NOMO-1 (cell line): ENCODE measurements at regions not wholly inside any gene's neighbourhood (a gene's known extent, or its start where the extent isn't known, plus 50 kb on each side); places are given as distances from the start of the nearest gene placed in this dataset.
"Not testable (repeated sequence)": the region's sequence is repeated elsewhere in the genome, so short reads cannot be mapped to it uniquely, and the experiment has no call there.

ENCODE experiments used
- DNase-seq, 2 experiments: peaks; one replicate each; lab custom pipeline; 2025; ENCODE audit not compliant: unreplicated experiment in 2 of 2; lab: John Stamatoyannopoulos, UW

DNA sequence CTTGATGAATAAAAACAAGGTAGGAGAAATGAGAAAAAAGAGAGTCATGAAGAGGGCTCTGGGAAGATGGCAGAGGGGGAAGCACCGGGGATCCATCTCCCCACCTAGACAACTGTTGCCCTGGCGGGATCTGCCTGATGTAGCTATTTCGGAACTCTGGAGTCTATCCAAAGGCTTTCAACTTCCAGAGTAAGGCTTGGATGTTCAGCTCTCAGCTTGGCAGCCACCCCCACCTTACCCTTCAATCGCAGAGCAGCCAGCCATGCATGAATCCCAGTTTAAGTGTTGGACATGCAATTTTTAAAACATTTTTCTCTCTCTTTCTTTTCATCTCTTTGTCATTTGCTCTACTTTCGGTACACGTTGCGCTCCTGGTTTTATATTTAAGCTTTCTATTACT lies 275.9 kb upstream of the EXOC2 start:
- DNase-seq: no peak

- DNase-seq: no peak
These were observed 274.8 kb upstream of the EXOC2 start for GRCh38 chr6:967701-968100.

- DNase-seq: no peak
These were observed 272.4 kb upstream of the EXOC2 start for GRCh38 chr6:965343-965742.

DNA sequence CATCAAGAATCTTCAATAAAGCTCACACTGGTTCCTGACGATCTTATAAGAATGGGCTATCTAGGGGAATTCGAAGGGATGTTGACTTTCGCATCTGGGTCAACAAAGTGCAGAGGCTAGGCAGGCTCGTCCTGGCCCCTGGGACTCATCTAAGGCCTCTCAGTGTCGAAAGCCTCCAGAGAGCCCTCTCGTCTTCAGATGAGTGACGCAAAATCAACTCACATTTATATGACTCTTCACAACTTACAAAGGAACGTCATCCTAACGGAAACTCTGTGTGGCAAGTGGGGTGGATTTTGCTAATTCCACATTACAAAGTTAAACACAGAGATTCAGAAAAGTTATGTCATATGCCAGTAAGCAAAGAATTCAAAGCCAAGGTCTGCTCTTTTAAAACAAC lies 270.5 kb upstream of the EXOC2 start:
- DNase-seq: no peak

- no peak for DNase-seq
These were observed 268.5 kb upstream of the EXOC2 start for GRCh38 chr6:961407-961960.

DNA sequence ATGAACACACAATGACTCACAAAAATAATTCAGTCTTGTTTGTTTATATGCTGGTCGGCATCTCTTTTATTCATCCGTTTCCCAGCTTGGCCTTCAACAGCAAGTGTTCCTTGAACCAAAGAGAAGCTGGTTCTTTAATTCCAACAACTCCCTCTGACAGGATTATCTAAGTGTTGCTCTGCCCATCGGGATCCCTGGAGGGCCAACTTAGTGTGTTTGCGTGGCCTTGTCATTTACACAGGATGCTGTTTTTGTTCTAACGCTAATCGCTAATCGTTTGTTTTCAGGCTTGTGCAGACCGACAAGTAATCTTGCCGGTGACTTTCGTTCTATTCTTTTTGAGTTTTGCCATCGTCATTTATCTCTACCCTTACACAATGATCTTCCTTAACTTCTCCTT lies 267.4 kb upstream of the EXOC2 start:
- no peak for DNase-seq

- no peak for DNase-seq
These were observed 265.5 kb upstream of the EXOC2 start for GRCh38 chr6:958488-958887.

DNA sequence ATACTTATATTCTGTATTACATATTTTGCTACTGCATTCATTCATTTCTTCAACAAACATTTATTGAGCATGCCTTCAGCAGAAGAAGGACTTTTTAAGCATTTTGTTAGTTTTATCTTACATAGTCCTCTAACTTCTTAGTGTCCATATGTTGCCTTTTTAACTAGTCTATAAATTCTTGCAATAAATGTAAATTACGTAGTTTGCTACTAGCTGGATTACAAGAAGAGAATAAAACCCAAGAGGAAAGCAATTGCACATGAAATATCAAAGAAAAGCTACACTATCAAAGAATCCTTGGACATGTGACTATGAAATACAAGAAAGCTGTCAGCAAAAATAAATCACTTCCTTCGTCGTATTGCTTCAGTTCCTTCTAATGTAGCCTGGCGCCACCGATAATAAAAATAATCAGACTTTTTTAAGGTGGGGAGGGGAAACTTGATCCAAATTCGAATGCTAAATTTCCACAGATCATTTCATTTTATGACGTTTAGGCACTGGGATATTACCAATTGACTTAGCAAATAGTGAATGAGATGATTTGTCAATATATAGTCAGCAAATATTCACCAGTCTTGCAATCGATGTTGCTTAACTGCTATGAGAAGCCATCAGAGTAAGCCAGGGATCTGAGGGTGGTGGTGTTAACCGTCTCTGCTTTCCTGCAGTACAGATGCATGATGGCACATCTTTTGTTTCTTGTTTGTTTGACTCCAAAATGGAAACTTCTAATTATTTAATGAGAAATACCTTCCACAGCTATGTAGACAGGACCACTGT lies 258.7 kb upstream of the EXOC2 start:
- peak in 1 of 2 experiments; percentile 12 for DNase-seq

- no peak for DNase-seq
These were observed 254.4 kb upstream of the EXOC2 start for GRCh38 chr6:947235-947934.

DNA sequence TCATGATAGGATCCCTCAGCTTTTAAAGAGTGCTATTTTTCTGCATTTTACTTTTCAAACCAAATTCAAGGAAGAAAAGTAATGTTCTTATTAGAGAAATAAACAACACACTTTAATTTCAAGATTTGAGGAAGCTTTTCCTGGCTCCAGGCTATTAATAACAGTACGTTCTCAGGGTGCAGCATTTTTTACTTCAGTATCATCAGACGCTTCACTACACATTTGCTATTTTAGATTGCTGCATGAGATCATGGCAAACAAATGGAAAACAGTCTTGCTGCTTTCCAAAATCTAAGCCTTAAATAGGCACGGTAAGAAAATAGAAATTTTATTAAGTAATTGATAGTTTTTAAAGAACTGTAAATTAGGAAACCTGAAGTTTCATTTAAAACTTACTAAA lies 253.6 kb upstream of the EXOC2 start:
- no peak for DNase-seq

DNA sequence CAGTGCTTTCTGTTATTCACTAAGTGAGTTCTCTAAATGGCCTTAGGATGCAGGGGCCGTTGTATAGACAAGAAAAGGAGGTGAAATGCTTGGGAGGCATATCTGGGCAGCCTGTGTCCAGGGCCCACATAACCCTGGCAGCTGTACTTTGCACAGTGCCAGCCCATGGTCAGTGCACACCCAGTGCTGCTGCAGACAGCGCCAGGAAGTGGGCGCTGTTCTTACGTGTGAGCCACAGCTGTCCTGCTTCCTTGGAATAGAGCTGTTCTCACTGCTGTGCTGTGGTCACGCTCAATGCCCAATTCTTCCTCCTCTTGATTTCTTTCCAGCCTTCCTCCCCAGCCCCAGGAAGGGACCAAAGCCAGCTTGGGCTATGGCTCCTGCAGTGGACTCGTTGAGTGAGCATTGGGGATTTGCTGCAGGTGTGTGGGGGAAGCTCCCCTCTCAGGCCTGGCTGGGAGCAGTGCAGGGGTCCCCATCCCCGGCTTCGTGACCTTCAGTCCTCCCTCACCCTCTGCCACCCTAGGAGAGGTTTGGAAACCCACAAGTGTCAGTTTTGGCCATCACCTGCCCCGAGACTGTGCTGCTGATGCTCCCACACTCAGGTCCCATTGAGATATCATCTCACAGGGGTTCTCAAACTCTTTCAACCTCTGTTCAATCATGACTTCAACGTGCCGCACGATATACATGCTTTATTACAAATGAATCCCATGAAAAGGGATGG lies 246.8 kb upstream of the EXOC2 start:
- DNase-seq: no peak

DNA sequence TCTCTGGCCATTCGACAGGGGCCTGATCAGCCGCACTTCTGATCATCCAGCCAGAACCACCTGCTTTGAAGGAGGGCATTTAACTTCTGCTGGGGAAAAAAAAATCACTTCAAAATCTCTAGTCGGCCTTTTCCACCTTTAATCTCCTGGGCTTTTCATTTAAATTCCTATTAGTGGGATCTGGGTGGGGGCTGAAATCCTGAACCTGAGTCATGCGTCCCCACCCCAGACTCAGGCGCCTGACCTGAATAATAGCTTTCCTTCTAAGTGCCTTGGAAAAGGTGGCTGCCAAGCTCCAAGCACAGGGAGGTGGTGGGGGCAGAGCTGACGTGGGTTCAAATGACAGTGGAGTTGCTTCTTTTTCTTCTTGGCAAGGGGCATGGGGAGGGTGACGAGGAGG lies 246.0 kb upstream of the EXOC2 start:
- DNase-seq: no peak

DNA sequence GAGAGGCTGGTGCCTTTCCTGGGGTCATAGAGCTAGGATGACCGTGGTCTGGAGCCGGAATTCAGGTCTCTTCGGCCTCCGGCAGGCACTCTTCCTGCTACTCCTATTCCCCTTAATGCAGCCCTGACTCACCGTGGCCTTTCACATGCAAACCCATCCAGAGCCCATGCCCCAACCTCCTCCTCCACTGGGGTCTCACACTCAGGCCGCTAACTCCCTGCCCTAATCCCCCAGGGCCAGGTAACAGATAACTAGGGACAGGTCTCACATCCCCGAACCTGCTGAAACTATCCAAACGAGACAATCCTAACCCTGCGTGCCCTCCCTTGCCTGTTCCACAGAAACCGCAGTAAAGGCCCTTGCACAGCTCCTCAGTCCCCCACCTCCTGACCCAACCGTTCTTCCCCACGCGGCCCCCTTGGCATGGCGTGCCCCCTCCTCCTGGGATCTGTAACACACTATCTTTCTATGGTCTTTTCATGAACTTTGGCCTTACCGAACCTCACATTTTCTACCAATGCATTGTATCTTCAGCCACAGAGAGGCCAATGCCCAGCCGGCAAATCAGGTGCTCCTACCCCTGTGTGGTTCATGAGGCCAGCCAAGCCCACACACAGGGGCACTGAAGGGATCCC lies 245.4 kb upstream of the EXOC2 start:
- DNase-seq: no peak

DNA sequence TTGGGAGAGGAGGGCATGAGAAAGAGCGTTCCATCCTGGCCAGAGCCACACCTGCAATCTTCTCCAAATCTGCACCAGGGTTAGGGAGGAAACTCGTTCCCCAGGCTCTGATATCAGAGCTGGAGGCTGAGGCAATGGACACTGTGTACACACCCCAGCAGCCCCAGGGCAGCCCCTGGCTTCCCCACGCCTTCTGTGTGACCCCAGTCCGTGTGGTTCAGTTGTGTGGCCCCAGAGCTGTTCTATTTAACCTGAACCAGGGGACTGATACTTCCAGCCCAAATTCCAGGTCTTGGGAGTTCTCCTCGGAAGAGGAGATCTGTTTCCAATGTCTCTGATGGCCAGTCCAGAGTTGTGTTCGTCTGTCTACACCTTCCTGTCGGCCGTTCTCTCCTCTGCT lies 242.6 kb upstream of the EXOC2 start:
- no peak for DNase-seq

DNA sequence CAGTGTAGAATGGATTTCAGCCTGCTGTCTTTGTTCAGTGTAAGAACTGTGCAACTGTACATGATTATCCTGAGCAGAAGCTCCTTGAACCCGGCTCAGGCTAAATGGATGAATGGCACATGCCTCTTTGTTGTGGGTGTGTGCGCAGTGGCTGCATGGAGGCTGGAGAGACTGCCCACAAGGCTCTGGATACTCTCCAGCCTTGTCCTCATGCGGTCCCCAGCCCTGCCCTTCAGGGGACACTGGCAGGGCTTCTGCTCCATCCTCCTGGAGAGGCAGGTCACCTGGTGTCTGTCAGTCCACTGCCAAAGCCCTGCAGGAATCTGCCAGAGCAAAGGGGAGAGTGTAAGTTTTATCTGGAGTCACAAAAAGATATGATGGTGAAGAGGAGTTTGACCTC lies 241.7 kb upstream of the EXOC2 start:
- no peak for DNase-seq

DNA sequence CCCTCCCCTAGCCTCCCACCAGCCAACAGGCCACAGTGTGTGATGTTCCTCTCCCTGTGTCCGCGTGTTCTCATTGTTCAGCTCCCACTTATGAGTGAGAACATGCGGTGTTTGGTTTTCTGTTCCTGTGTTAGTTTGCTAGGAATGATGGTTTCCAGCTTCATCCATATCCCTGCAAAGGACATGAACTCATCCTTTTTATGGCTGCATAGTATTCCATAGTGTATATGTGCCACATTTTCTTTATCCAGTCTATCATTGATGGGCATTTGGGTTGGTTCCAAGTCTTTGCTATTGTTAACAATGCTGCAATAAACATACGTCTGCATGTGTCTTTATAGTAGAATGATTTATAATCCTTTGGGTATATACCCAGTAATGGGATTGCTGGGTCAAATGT lies 239.0 kb upstream of the EXOC2 start:
- DNase-seq: not testable (repeated sequence)

DNA sequence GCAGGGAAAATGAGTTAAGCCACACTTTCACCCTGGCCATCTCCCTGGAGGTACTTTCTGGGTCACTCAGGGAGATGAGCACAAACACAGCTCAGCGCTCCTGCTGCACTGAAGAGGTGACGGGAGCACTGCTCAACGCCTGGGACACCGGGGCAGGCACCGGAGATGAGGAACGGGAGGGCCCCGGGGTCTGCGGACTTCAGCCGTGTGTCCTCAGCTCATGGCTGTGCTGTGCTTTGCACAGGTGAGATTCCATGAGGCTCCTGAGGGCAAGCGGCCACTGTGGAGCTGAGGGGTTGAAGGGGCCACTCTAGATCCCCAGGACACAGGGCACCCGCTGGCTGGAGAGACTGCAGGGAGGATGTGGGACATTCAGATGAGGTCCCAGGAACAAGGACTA lies 234.2 kb upstream of the EXOC2 start:
- no peak for DNase-seq

DNA sequence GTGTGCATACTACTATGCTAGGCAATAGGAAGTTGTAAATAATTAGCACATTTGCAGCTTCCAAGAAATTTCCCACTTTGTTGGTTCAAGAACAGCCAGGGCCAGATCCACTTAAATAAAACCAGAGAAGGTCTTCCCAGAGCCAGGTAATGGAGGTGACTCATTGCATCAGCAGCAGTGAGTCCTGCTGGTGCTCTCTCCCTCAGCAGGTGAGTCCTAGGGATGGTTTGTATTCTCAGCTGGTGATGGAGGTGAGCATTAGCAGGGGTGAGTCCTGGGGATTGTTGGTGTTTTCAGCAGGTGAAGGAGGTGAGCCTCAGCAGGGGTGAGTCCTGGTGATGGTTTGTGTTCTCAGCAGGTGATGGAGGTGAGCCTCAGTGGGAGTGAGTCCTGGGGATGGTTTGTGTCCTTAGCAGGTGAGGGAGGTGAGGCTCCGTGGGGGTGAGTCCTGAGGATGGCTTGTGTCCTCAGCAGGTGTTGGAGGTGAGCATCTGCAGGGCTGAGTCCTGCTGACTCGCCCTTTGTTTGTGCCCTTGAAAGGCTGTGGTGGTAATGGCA lies 232.8 kb upstream of the EXOC2 start:
- no peak for DNase-seq

DNA sequence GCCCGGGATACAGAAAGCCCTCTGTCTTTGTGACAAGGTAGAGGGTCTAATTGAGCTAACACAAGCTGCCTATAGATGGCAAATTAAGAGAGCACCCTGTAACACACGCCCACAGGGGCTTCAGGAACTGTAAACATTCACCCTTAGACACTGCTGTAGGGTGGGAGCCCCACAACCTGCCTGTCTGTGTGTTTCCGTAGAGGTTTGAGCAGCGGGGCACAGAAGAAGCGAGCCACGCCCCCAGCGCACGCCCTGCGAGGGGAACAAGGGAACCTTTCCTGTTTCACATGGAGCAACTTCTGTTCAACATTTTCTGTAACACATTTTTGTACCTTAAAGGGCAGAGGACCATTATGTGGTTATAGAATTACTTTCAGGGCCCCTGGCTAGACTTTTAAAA lies 231.7 kb upstream of the EXOC2 start:
- DNase-seq: no peak

DNA sequence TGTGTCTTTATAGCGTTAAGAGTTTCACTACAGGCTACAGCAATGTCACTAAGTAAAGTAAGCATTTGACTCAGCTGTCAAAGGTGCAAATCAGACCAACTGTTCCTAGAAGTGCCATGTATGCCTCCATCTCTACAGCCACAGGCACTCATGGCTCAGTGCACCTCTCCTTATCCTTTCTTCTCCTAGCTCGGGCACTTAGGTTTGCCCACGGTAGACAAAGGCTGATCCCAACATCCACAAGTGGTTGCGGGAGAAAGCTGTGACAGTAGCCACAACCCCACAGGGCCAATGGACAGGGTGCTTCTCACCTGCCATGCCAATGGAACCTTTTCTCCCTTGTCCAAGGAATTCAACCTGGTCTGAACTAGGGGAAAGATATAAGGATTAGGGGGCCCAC lies 228.5 kb upstream of the EXOC2 start:
- DNase-seq: no peak

DNA sequence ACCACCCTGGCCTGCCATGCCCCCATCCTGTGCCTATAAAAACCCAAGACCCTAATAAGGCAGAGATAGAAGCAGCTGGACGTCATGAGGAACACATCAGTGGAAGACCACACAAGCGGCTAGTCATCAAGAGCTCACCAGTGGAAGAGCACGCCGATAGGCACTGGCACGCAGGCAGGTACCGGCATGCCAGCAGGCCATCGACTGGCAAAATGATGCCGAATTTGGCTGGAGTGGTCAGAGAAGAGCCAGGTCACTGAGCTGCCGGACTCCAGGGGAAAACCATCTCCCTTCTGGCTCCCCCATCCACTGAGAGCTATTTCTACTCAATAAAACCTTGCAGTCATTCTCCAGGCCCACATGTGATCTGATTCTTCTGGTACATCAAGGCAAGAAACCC lies 227.6 kb upstream of the EXOC2 start:
- no peak for DNase-seq
